HG03342 (cell line): ENCODE measurements at regions not wholly inside any gene's neighbourhood (a gene's known extent, or its start where the extent isn't known, plus 50 kb on each side); places are given as distances from the start of the nearest gene placed in this dataset.
"Not testable (repeated sequence)": the region's sequence is repeated elsewhere in the genome, so short reads cannot be mapped to it uniquely, and the experiment has no call there.

Experiments used
- ATAC-seq: cut with Tn5 transposase; IDR thresholded peaks from one replicate; pipeline ENCODE4 v1.9.1; 2021; ENCODE audit warnings: mild to moderate bottlenecking, moderate library complexity; ENCODE audit not compliant: unreplicated experiment

DNA sequence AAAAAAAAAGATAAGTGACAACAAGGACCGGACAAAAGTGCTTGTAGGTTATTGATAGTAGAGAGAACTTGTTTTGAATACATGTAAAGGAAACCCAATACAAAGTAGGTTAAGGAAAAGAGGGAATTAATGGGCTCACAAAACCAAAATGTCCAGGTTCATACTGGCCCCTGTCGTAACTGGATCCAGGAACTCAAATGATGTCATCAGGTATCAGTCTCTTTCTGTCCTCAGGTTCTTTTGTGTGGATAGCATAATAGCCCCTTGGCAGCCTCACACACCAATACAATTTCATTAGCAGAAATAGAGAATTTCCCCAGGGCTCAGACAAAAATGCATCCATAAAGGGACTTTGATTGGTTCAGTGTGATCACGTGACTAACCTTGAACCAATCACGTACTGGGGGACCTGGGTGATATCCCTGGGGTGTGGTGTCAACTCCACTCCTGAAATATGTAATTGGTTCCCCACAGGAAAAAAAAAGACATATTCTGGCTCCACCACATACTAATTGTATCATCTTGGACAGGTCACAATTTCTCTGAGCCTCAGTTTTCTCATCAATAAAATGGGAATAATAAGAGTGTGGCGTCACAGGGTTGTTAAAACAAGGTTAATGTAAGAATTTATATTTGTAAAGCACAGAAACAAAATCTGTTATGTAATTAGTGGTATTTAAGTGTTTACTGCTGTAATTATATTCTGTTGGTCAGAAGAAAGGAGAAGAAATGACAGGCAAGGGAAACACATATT, 174.8 kb downstream of the PDGFRA start:
- no peak for ATAC-seq

GRCh38 chr4:54409270-54409817, 180.3 kb downstream of the PDGFRA start:
- not testable (repeated sequence) for ATAC-seq

GRCh38 chr4:54414545-54414944, 185.5 kb downstream of the PDGFRA start:
- no peak for ATAC-seq

DNA sequence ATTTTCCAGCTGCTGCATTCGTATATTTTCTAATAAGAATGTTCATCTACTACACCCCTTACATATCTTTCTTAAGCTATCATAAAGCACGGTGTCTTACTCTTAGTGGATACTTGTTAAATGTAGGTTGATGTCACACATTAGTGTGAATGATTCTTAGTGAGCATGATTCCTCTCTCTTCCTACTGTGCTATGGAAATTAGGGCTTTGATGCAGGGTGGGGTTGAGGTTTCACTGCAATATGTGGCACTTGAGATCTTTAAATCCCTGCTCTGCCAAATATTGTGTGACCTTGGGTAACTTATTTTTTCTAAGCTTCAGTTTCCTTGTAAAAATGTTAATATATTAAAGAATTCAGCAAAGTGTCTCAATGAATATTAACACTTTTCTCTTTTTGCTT, 188.4 kb downstream of the PDGFRA start:
- ATAC-seq = no peak

GRCh38 chr4:54418468-54418867, 189.4 kb downstream of the PDGFRA start:
- no peak for ATAC-seq

GRCh38 chr4:54423066-54423465, 194.0 kb downstream of the PDGFRA start:
- ATAC-seq = no peak

- no peak for ATAC-seq
Measured at GRCh38 chr4:54427826-54428225, 198.7 kb downstream of the PDGFRA start.

GRCh38 chr4:54428940-54429339, 199.8 kb downstream of the PDGFRA start:
- no peak for ATAC-seq

DNA sequence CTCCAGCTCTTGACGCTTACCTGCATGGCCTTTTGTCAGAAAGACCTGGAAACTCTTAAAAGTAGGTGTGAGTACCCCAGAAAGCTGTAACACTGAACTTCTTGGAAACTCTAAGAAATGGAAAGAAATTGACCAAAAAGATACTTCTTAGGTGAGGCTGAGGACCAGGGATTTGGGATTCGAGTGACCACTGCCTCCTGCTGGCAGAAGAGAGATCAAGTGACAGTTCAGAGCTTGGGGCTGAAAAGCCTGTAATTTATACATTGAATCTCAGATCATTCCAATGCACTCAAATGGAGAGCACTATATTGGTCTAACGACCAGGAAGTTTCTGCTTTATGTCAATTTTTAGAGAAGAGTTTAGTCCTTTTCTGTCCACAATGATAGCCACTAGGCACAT, 204.6 kb downstream of the PDGFRA start:
- ATAC-seq = no peak

- no peak for ATAC-seq
Measured at GRCh38 chr4:54439831-54440243, 210.7 kb downstream of the PDGFRA start.

- no peak for ATAC-seq
Measured at GRCh38 chr4:54440394-54441136, 211.5 kb downstream of the PDGFRA start.

- ATAC-seq = no peak
Measured at GRCh38 chr4:54445866-54446265, 211.9 kb upstream of the KIT start.

- ATAC-seq = no peak
Measured at GRCh38 chr4:54446581-54446980, 211.2 kb upstream of the KIT start.

DNA sequence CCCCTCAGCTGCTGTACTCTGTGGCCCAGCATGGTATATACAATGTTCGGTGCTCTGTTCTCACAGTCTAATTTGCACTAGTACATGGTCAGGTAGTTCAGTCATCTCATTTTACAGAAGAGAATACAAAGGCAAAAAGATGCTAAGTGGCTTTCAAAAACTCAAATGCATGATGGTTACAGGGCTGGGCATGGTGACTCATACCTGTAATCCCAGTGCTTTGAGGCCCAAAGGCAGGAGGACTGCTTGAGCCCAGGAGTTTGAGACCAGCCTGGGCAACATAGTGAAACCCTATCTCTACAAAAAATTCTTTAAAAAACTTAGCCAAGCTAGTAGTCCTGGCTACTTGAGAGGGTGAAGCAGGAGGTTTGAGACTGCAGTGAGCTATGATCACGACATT, 210.5 kb upstream of the KIT start:
- no peak for ATAC-seq

- ATAC-seq = no peak
Measured at GRCh38 chr4:54449999-54450398, 207.8 kb upstream of the KIT start.

DNA sequence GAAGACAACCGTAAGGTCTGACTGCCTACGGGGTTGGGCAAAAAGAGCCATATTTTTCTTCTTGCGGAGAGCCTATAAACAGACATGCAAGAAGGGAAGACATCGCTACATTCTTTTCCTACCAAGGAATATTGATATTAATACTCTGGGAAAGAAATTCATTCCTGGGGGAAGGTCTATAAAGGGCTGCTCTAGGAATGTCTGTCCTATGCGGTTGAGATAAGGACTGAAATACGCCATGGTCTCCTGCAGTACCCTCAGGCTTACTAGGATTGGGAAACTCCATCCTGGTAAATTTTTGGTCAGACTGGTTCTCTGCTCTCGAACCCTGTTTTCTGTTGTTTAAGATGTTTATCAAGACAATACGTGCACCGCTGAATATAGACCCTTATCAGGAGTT, 190.8 kb upstream of the KIT start:
- ATAC-seq = not testable (repeated sequence)

DNA sequence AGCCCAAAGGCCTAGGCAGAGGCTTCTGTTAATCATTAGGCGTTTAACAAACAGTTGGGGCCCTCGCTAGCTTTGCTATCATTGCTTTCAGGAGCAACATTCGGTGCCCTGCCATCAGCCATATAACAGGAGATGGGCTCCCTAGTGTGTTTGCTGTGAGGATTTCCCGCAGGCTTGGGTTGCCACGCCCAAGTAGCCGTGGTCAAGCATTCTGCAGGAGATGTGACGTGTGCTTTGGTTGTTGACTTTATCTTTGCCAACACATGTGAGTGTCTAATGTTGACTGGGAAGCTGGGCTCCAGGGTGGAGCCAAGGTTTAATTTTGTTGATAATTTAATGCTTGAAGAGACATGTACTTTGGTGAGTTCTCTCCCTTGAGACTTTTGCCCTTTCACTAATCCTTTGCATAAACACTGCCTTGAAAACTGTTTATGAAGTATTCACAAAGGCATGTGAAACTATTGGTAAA, 184.6 kb upstream of the KIT start:
- ATAC-seq = no peak

- ATAC-seq = no peak
Measured at GRCh38 chr4:54473798-54474197, 184.0 kb upstream of the KIT start.

- no peak for ATAC-seq
Measured at GRCh38 chr4:54475546-54475945, 182.2 kb upstream of the KIT start.

DNA sequence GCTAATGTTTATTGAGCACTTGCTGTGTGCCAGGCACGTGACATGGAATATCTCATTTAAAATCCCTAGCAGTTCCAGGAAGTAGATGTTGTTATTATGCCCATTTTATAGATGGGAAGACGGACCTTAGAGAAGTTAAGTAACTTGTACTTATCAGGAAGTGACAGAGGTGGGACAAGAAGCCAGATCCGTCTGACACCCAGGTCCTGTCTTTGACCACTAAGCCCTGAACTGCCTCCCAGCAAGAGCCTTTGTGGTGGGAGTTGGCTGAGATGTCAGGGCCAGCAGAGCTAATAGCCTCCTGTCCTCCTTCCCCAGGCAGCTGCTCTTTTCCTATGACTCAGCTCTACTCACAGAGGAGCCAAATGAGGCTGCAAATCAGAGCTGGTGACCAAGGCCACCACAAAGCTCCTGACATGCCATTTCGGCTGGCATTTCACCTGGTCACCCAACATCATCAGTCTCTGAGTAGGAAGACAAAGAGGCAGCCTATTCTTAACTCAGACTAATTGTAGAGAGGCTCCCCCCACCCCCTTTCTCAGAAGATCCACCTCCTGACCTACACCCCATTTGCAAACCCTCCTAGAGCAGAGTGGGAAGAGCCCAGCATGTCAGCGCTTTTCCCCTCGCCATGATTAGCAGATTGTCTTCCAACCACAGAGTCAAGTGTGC, 175.1 kb upstream of the KIT start:
- no peak for ATAC-seq

GRCh38 chr4:54484383-54484782, 173.4 kb upstream of the KIT start:
- no peak for ATAC-seq
